ENCODE measurements at regions not wholly inside any gene's neighbourhood (a gene's known extent, or its start where the extent isn't known, plus 50 kb on each side); places are given as distances from the start of the nearest gene placed in this dataset.

DNA sequence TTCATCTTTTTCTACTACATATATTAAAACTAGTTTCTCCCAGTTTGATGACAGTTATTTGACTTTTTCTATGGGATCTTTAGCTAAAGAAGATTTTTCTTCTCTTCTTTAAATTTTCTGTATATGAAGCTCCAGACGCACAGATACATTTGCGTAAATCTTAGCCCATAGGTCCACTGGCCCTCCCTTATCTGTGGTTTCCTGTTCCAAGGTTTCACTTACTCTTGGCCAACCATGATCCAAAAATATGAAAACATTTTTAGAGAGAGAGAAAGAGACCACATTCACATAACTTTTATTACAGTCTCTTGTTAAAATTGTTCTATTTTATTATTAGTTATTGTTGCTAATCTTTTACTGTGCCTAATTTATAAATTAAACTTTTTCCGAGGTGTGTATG, 270.2 kb upstream of the DAPK1 start:
- TF ChIP-seq EZH2phosphoT487 (IDR thresholded peaks at IDR 0.05; ENCODE audit: insufficient read depth, low read depth): no peak
- no peak for TF ChIP-seq EZH2 (IDR thresholded peaks at IDR 0.05; ENCODE audit: insufficient read depth, poor library complexity, severe bottlenecking)
